Hepatocyte (in vitro differentiated cells): ENCODE measurements at regions not wholly inside any gene's neighbourhood (a gene's known extent, or its start where the extent isn't known, plus 50 kb on each side); places are given as distances from the start of the nearest gene placed in this dataset.

ENCODE experiments used
- DNase-seq: peaks from one replicate; pipeline ENCODE4 v3.0.0-alpha.2; 2016; ENCODE audit warnings: low spot score
- H2AFZ ChIP-seq: fragments of 200-600 bp; sonication (generic); 2 replicates; pipeline ENCODE4 v1.6.0; 2016; ENCODE audit warnings: antibody characterized with exemption, mild to moderate bottlenecking
- H3K27ac ChIP-seq: fragments of 200-600 bp; sonication (generic); 2 replicates; pipeline ENCODE4 v1.5.1; 2016; ENCODE audit warnings: mild to moderate bottlenecking
- H3K27me3 ChIP-seq: fragments of 200-600 bp; sonication (generic); 2 replicates; pipeline ENCODE4 v1.6.1; 2016
- H3K36me3 ChIP-seq: fragments of 200-600 bp; sonication (generic); replicated peaks from 2 replicates; pipeline ENCODE4 v1.5.1; 2016; ENCODE audit warnings: low read depth; ENCODE audit not compliant: insufficient read depth
- H3K4me1 ChIP-seq: fragments of 200-600 bp; sonication (generic); 2 replicates; pipeline ENCODE4 v1.5.1; 2016; ENCODE audit warnings: mild to moderate bottlenecking, moderate library complexity; ENCODE audit not compliant: insufficient read depth
- H3K4me2 ChIP-seq: fragments of 200-600 bp; sonication (generic); 2 replicates; pipeline ENCODE4 v1.6.0; 2016
- H3K4me3 ChIP-seq: fragments of 200-600 bp; sonication (generic); 2 replicates; pipeline ENCODE4 v1.5.1; 2016; ENCODE audit warnings: mild to moderate bottlenecking
- H3K79me2 ChIP-seq: fragments of 200-600 bp; sonication (generic); 2 replicates; pipeline ENCODE4 v1.6.0; 2017; ENCODE audit warnings: mild to moderate bottlenecking
- H3K9me2 ChIP-seq: fragments of 200-600 bp; sonication (generic); replicated peaks from 2 replicates; pipeline ENCODE4 v1.6.0; 2017; ENCODE audit warnings: mild to moderate bottlenecking; ENCODE audit not compliant: insufficient read depth
- H3K9me3 ChIP-seq: fragments of 200-600 bp; sonication (generic); 2 replicates; pipeline ENCODE4 v1.5.1; 2016; ENCODE audit warnings: low read depth, mild to moderate bottlenecking
- H4K20me1 ChIP-seq: fragments of 200-600 bp; sonication (generic); 2 replicates; pipeline ENCODE4 v1.6.0; 2016; ENCODE audit warnings: mild to moderate bottlenecking; ENCODE audit not compliant: insufficient read depth, poor library complexity, severe bottlenecking
- EZH2 ChIP-seq: fragments of 200-600 bp; sonication (generic); IDR thresholded peaks from 2 replicates; pipeline ENCODE4 v1.6.1; 2016; ENCODE audit warnings: antibody characterized with exemption, mild to moderate bottlenecking, borderline replicate concordance
- EZH2phosphoT487 ChIP-seq: fragments of 200-600 bp; sonication (generic); IDR thresholded peaks from one replicate; pipeline ENCODE4 v1.6.1; 2018; ENCODE audit warnings: antibody characterized with exemption, mild to moderate bottlenecking, low read depth, moderate library complexity; ENCODE audit not compliant: unreplicated experiment, severe bottlenecking
- WGBS: methylation state at CpG from one replicate; pipeline ENCODE4 v1.1.6; 2016; ENCODE audit warnings: low lambda C conversion rate; ENCODE audit errors: missing lambda C conversion rate; 5-methylcytosine and 5-hydroxymethylcytosine counted together
- TF ChIP-seq, protein P1 (sequence below): fragments of 200-600 bp; sonication (generic); IDR thresholded peaks from 2 replicates; pipeline ENCODE4 v1.5.1; 2016; ENCODE audit warnings: antibody characterized with exemption, mild to moderate bottlenecking; ENCODE audit not compliant: poor library complexity

DNA sequence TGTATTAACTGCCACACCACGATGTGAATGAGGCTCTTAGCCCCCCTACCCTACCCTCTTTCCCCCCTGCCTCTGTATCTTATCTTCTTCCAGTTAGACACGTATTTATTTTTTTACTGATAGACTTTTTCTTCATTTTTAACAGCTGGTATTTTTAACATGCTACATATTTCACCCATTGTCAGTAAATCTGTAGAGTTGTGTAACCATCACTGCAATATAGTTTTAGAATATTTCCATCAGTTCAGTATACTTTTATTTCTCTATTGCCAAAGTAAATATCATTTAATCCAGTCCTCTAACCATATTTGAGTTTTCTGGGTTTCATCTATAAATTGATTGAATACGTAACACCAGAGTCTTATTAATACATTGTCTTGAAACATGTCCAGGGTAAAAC lies 62.8 kb downstream of the SPATA31C2 start:
- TF ChIP-seq EZH2 (no peak), EZH2phosphoT487 (no peak)
- H3K4me2 ChIP-seq, result peak overlapping the region; percentile 98
- no peaks in the 10 kb centered on the region for H3K9me3 ChIP-seq
- peak overlapping the region; percentile 96 for H3K27ac ChIP-seq
- no peak for DNase-seq
- H3K79me2 ChIP-seq, result no peaks in the 10 kb centered on the region
- 40% methylated on average over 3 of the region's 3 CpGs for WGBS
- H3K9me2 ChIP-seq, result no peaks in the 10 kb centered on the region
- no peaks in the 10 kb centered on the region for H3K27me3 ChIP-seq
- H3K4me1 ChIP-seq, result peaks cover 6% of the 10 kb centered on the region
- H2AFZ ChIP-seq, result peak overlapping the region; percentile 91
- no peaks in the 10 kb centered on the region for H4K20me1 ChIP-seq
- no peaks in the 10 kb centered on the region for H3K36me3 ChIP-seq
- peak overlapping the region; percentile 54 for H3K4me3 ChIP-seq

DNA sequence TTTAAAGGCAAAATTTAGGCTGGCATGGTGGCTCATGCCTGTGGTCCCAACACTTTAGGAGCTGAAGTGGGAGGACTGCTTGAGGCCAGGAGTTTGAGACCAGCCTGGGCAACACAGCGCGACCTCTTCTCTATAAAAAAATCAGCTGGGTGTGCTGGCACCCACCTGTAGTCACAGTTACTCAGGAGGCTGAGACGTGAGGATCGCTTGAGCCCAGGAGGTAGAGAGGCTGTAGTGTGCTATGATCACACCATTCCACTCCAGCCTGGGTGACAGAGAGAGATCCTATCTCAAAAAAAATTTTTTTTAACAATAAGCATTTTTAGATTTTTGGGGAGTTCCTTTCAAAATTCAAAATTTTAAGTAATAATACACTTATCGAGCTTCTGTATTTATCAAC lies 63.3 kb downstream of the SPATA31C2 start:
- H3K27me3 ChIP-seq, result no peaks in the 10 kb centered on the region
- peaks cover 6% of the 10 kb centered on the region for H3K4me1 ChIP-seq
- H4K20me1 ChIP-seq, result no peaks in the 10 kb centered on the region
- H3K27ac ChIP-seq, result no peak overlapping the region
- no peak overlapping the region for H3K4me3 ChIP-seq
- H3K36me3 ChIP-seq, result no peaks in the 10 kb centered on the region
- no peaks in the 10 kb centered on the region for H3K79me2 ChIP-seq
- H2AFZ ChIP-seq, result no peak overlapping the region
- no peak overlapping the region for H3K4me2 ChIP-seq
- TF ChIP-seq EZH2 (no peak), EZH2phosphoT487 (no peak)
- TF ChIP-seq, protein P1, sequence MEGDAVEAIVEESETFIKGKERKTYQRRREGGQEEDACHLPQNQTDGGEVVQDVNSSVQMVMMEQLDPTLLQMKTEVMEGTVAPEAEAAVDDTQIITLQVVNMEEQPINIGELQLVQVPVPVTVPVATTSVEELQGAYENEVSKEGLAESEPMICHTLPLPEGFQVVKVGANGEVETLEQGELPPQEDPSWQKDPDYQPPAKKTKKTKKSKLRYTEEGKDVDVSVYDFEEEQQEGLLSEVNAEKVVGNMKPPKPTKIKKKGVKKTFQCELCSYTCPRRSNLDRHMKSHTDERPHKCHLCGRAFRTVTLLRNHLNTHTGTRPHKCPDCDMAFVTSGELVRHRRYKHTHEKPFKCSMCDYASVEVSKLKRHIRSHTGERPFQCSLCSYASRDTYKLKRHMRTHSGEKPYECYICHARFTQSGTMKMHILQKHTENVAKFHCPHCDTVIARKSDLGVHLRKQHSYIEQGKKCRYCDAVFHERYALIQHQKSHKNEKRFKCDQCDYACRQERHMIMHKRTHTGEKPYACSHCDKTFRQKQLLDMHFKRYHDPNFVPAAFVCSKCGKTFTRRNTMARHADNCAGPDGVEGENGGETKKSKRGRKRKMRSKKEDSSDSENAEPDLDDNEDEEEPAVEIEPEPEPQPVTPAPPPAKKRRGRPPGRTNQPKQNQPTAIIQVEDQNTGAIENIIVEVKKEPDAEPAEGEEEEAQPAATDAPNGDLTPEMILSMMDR, result no peak
- H3K9me3 ChIP-seq, result no peaks in the 10 kb centered on the region
- 99% methylated on average over 5 of the region's 5 CpGs for WGBS
- H3K9me2 ChIP-seq, result no peaks in the 10 kb centered on the region
- no peak for DNase-seq

DNA sequence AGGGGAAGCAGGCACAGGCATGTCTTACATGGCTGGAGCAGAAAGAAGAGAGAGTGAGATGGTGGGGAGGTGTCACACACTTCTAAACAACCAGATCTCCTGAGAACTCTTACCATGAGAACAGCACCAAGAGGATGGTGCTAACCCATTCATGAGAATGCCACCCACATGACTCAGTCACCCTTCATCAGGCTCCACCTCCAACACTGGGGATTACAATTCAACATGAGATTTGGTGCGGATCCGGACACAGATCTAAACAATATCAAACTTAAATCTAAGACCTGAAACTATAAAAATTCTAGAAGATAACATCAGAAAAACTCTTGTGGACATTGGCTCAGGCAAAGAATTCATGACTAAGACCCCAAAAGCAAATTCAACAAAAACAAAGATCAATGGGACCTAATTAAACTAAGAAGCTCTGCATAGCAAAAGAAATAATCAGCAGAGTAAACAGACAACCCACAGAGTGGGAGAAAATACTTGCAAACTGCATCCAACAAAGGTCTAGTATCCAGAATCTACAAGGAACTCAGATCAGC lies 65.4 kb downstream of the SPATA31C2 start:
- H2AFZ ChIP-seq, result no peak overlapping the region

DNA sequence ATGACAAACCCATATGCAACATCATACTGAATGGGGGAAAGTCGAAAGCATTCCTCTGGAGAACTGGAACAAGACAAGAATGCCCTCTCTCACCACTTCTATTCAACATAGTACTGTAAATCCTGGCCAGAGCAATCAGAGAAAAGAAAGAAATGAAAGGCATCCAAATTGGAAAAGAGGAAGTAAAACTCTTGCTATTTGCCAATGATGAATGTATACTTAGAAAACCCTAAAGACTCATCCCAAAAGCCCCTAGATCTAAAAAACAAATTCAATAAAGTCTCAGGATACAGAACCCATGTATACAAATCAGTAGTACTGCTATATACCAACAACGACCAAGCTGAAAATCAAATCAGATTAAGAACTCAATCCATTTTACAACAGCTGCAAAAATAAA lies 66.9 kb downstream of the SPATA31C2 start:
- Histone ChIP-seq H3K79me2 (no peaks in the 10 kb centered on the region), H3K27ac (no peak overlapping the region), H3K27me3 (no peaks in the 10 kb centered on the region), H4K20me1 (no peaks in the 10 kb centered on the region), H3K9me2 (no peaks in the 10 kb centered on the region), H2AFZ (no peak overlapping the region), H3K9me3 (no peaks in the 10 kb centered on the region), H3K4me2 (no peak overlapping the region), H3K4me3 (no peak overlapping the region), H3K4me1 (no peaks in the 10 kb centered on the region), H3K36me3 (no peaks in the 10 kb centered on the region)
- DNase-seq, result no peak
- WGBS, result 92% methylated on average over 2 of the region's 2 CpGs
- TF ChIP-seq, protein P1, result no peak
- TF ChIP-seq EZH2phosphoT487, result no peak
- no peak for TF ChIP-seq EZH2

More for the DNA sequence above, 65.4 kb downstream of the SPATA31C2 start:
- TF ChIP-seq EZH2, result no peak
- TF ChIP-seq EZH2phosphoT487, result no peak
- TF ChIP-seq, protein P1, result no peak
- WGBS, result 93% methylated on average over 2 of the region's 2 CpGs
- no peak for DNase-seq
- H3K4me3 ChIP-seq, result no peak overlapping the region
- no peak overlapping the region for H3K27ac ChIP-seq
- no peaks in the 10 kb centered on the region for H3K79me2 ChIP-seq
- H4K20me1 ChIP-seq, result no peaks in the 10 kb centered on the region
- no peaks in the 10 kb centered on the region for H3K9me2 ChIP-seq
- H3K4me2 ChIP-seq, result no peak overlapping the region
- no peaks in the 10 kb centered on the region for H3K9me3 ChIP-seq
- no peaks in the 10 kb centered on the region for H3K27me3 ChIP-seq
- peaks cover 6% of the 10 kb centered on the region for H3K4me1 ChIP-seq
- no peaks in the 10 kb centered on the region for H3K36me3 ChIP-seq
